Suppressor macrophage treated with lipopolysaccharide for 4 hours (primary cell): ENCODE measurements at regions not wholly inside any gene's neighbourhood (a gene's known extent, or its start where the extent isn't known, plus 50 kb on each side); places are given as distances from the start of the nearest gene placed in this dataset.

Experiments used
- DNase-seq: peaks from one replicate; pipeline ENCODE4 v3.0.0-alpha.2; 2020

GRCh38 chr5:66306844-66307315, 162.8 kb downstream of the SREK1 start:
- no peak for DNase-seq

DNA sequence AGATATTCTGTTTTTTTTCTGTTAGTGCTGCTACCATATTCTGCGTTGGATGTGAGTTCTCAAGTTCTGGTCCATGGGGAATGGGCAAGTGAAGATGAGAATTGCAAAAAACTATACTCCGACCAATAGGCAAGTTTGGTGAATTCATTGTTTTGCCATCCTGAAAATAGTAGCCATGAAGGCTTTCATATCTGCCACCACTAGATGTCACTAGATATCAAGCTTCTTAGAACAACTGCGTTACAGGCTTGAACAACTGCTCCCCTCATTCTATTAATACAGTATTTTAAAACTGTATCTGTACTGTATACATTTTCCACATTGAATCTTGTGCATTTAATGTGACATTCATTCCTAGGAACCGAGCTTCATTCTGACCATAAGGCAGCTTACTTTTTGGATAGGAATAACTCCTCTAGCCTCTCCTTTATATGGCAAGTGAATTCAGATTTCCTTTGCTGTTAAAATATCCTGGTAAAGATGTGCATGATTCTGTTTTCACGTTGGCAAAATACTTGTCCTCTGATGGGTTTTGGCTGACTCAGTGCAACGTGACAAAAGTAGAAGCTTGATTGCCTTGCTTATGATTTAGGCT, 163.6 kb downstream of the SREK1 start:
- DNase-seq, result peak; percentile 86

DNA sequence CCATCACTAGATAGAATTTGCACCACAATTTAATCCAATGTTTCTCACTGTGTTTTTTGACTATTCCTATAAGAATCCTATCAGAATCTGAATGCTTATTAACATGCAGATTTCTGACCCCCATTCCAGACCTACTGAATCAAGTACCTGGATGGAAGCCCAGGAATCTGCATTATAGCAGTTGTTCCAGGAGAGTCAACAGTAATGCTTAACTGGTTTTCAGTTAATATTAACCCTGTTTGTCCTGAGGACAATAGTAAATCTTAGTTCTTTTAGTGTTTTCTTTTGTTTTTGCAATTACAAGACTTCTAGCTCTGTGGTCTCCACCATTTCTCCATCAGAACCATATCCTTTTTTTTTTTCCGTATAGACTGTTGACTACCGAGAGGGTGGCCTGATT, 168.2 kb downstream of the SREK1 start:
- no peak for DNase-seq

DNA sequence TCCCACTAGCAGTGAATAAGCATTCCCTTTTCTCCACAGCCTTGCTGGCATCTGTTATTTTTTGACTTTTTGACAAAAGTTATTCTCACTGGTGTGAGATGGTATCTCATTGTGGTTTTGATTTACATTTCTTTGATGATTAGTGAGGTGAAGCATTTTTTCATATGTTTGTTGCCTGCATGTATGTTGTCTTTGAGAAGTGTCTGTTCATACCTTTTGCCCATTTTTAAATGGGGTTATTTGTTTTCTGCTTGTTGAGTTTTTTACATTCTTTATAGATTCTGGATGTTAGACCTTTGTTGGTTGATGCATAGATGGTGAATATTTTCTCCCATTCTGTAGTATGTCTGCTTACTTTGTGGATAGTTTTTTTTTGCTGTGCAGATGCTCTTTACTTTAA, 171.7 kb downstream of the SREK1 start:
- DNase-seq, result no peak

DNA sequence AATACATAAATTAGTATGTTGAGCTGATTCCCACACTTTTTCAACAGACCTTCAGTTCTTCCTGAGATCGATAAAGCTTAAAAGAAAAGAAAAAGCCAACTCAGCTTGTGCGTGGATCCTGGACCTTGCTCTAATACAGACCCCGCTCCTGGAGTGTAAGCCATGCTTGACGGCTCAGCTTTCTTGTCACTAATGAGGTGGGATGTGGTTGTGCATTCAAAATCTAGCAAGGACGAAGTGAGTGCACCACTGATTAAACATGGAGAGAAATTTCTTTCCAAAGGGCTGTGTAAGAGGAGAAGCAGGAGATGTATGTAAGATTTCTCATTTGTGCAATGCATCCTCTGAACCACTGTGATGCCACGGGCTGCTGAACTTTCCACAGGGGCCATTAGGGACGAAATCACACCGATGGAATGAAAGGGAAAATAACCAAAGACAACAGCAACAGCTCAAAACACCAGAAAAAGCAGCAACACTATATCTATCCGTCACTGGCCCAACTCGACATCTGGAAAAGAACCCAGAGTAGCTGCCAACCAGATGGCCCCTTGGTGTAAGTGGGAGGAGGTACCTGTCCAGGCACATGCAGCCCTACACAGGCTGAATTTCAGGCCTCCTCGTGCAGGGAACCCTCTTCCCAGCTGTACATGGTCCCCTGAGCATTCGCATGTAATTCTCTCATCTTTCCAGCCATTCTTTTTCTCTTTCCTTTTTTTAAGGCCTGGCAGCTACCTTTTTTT, 178.9 kb downstream of the SREK1 start:
- no peak for DNase-seq

DNA sequence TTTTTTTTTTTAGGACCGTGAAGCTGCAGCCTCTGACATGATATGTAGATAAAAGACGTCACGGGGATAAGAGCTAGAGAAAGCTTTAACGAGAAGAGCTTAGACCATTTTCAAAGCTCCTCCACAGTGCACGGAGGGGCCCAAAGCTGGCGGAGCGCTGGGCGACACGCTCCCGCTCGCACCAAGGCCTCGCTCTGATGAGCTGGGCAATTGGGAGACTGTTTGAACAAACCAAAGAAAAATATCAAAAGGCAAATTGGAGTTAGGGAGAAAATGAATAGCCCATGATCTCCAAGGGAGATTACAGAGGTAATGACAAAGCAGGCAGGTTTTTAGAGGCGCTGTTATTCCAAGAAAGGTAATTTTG, 179.4 kb downstream of the SREK1 start:
- no peak for DNase-seq

GRCh38 chr5:66324357-66324756, 180.3 kb downstream of the SREK1 start:
- no peak for DNase-seq

- no peak for DNase-seq
Observed at GRCh38 chr5:66326276-66326675, 182.2 kb downstream of the SREK1 start.

- DNase-seq, result no peak
Observed at GRCh38 chr5:66327008-66327407, 182.9 kb downstream of the SREK1 start.

DNA sequence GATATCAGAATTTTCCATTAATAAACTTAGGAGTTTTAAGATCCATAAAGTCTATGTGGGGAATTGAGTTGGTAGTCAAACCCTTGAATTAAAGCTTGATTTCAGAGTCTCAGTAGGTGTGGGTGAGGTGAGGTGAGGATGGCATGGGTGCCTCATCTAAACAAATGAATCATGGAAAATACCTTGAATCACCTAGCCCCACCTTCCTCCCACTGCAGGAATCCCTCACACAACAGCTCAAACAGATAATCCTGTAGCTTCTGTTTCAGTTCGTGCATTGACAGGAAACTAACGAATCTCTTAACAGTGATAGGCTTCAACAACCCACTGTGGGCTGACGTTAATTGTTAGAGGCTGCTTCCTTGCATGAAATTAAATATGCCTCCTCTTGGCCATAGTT, 185.0 kb downstream of the SREK1 start:
- DNase-seq, result no peak

DNA sequence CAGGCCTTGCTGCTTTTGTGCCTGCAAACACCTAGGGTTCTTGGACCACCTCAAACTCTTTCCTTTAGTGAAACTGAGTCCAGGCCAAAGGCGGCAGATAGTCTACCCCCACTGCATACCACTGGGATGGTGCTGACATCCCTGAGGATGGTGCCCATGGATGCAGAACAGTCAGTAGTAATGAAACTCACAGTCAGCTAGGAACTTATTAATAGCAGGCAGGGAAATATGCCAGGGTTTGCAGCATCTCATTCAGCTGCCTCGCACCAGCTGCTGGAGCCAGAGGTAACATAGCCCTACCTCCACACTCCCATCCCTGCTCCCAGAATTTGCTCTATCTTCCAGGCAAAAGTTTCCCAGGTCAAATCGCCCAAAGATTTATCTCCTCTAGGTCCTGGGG, 189.1 kb downstream of the SREK1 start:
- DNase-seq, result no peak

DNA sequence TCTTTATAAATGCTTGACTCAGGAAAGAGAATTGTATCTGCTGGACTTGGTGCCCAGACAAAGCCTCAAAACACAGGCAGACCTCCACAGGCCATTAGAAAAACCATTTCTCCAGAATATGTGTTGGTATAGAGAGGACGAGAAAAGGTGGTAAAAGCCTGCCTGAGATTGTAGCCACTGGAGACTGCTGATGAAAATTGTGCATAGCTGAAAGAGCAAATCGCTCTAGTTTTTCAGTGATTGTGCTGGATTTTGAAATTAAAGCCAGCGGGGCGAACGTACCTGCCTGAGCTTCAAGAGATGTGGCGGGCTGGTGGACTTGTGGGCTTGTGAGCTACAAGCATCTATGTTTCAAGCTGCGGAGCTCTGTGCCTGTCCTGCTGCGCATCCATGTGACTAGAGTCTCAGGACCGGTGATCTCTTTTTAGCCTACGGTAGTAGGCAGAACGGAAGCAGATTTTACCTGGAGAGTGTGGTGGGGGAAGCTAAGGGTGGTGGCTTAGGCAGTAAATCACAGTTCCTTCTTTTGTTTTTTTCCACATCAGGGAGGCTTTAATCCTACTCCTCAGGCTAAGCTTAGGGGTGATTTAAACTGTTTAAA, 193.6 kb downstream of the SREK1 start:
- no peak for DNase-seq

GRCh38 chr5:66338828-66339227, 194.7 kb downstream of the SREK1 start:
- DNase-seq, result peak; percentile 58

- peak; percentile 63 for DNase-seq
Observed at GRCh38 chr5:66339896-66340295, 195.8 kb downstream of the SREK1 start.

DNA sequence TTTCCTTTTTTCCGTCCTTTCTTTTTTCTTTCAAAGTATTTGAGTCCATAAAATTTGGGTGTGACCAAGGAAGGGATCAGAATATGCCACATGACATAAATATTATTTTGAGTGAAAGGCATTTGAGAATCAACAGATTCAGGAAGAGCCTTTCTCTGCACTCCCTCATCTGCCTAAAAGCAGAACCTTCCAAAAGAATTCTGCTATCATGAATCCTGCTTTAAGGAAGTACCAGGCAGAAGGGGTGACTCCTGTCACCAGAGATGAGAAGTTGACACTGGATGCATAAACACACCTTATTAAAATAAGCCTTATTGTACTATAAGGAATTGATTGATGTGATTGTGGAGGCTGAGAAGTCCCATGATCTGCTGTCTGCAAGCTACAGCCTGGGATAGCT, 196.7 kb downstream of the SREK1 start:
- DNase-seq, result peak; percentile 26

DNA sequence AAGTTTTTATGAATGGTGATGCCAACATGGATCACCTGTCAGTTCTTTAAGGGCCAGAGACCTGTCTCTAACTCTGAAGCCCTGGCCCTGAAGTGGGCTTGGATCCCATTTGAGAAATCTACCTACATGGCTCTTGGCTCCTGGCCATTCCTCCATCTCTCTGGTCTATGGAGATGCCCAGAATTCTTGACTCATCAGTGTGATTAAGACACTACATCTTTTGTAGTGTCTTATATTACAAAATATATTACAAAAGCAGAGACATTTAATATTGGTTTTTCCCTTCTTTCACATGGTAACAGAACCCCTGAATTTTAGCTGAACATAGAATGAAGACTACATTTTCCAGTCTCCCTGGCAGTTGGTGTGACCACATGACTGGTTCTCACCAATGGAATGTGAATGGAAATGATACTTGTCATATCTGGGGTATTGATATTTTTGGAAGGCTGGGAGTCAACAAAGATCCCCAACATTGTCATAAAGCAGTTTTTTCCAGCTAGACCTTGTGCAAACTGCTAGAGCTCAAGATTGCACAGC, 198.3 kb downstream of the SREK1 start:
- peak; percentile 32 for DNase-seq

- no peak for DNase-seq
Observed at GRCh38 chr5:66343370-66344071, 199.4 kb downstream of the SREK1 start.

GRCh38 chr5:66344544-66344943, 200.4 kb downstream of the SREK1 start:
- no peak for DNase-seq

- no peak for DNase-seq
Observed at GRCh38 chr5:66345281-66345680, 201.2 kb downstream of the SREK1 start.

GRCh38 chr5:66346869-66347268, 202.8 kb downstream of the SREK1 start:
- no peak for DNase-seq

- no peak for DNase-seq
Observed at GRCh38 chr5:66348387-66349125, 204.5 kb downstream of the SREK1 start.

DNA sequence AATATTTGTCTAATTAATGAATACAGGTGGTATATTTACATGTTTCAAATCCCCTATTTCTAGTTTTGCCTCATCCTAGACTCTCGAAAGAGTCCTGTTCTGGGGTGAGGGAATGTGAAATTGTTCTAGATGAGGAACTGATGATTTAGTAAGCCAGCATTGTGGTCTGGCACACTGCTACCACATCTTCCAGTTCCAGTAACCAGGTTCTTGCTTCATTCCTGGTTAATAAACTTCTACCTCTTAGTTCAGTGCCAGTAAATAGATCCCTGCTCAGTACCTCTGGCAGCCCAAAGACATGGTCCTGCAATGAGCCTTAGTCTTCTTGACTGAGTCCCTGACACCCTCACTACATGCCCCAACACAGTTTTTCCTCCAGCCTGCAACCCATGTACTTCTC, 207.7 kb downstream of the SREK1 start:
- DNase-seq, result peak; percentile 70

DNA sequence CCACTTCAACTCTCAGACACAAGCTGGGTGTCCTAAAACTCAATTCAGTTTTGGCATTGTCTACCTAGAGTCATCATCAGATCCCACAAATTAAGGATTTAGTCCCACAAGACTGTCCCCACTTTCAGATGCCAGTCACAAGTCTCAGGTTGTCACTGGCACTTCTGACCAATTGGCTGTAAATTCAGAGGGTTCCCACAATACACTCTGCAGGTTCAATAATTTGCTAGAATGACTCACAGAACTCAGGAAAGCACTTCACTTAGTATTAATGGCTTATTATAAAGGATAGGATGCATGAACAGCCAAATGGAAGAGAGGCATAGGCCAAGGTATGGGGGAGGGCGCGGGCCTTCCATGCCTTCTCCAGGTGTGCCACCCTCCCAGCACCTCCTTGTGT, 209.1 kb downstream of the SREK1 start:
- DNase-seq, result no peak
